NCI-H345 treated with DMSO at 0.1 percent for 48 hours (cell line): ENCODE measurements at regions not wholly inside any gene's neighbourhood (a gene's known extent, or its start where the extent isn't known, plus 50 kb on each side); places are given as distances from the start of the nearest gene placed in this dataset.
"Not testable (repeated sequence)": the region's sequence is repeated elsewhere in the genome, so short reads cannot be mapped to it uniquely, and the experiment has no call there.

Source experiments
- DNase-seq: peaks from one replicate; lab custom pipeline; 2025; ENCODE audit not compliant: unreplicated experiment; lab: John Stamatoyannopoulos, UW

DNA sequence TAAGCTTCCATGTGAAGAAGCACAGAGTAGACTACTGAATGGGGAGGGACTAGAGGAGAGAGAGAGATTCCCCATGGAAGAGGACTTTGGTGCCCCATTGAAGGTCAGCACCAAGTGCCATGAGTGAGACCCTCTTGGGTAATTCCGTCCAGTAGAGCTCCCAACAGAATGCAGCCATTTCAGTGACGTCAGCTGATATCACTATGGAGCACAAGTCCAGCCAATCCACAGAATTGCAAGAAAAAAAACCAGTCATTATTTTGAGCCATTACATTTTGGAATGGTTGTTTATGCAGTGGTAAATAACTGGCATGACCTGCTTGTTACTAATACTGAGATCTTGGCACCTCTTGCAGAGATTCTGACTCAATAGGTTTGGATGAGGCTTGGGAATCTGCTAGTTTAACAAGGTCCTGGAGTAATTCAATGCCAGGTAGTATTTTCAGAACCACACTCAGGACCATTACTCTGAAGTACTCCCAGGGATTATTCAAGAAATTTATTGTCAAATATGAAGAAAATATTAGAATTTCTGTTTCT is 52.6 kb upstream of the SP8 start:
- no peak for DNase-seq

DNA sequence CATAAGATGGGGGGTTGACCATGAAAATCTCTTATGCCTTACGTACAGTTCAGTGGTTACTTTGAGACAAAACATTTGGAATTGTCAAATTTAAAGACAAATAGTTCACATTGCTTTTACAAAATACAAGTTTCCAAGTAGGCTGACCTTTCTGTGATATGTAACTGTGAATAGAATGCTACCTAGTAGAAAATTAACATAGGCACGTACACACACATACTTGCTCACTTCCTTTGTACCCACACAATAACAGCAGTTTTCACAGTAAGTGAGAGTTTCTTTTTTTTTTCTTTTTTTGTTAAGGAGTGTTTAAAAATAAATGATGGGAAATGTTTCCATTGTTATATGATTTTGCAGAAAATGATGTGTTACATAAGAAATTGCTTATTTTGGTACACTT is 53.3 kb upstream of the SP8 start:
- no peak for DNase-seq

DNA sequence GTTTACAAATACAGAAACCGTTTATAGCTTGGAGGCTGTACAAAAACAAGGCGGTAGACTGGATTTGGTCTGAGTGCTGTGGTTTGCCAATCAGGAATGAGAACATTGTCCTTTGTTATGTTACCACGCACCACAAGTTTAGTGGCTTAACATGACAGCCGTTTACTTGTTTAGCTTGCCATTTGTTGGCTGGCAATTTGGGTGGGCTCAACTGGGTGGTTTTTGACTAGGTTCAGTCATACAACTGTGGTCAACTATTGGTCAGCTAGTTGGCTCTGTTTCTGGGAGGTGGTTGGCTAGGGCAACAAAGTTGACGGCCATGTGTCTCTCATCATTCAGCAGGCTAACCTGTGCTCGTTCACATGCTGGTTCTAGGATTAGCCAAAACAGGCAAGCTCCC is 60.1 kb upstream of the SP8 start:
- no peak for DNase-seq

DNA sequence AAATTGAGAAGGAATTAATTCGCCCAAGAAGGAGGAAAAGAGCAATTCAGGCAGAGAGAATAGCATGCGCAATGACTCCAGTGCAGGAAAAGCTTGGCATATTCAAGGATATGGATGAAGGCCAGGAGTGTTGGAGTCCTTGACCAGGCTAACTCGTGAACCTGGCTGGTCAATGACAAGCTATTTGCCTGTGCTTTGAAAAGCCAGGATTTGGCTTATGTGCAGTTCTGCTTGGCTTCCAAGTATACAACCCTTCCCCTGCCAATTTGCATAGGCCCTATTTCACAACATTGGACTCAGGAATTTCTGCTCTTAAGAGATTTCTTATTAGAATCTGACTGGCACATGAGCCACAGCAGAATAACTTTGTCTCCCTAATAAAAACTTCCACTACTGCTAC is 72.3 kb upstream of the SP8 start:
- DNase-seq = no peak

DNA sequence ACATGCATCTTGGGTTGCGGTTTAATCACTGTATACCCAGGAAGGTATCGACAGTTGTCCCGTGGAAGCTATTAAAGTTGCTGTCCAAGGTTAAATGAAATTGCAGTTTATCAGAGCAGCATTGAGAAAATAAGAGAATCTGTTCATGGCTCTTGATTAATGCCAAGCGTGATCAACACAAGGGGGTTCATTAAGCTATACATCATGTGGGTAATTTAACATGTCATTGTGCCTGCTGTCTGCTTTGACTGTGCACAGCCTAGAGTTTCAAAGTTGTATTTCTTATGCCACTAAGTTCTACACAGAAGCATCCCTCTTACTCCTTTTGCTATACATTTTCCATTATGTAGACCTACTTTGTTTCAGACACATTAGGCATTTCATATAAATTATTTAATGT is 74.8 kb upstream of the SP8 start:
- no peak for DNase-seq

DNA sequence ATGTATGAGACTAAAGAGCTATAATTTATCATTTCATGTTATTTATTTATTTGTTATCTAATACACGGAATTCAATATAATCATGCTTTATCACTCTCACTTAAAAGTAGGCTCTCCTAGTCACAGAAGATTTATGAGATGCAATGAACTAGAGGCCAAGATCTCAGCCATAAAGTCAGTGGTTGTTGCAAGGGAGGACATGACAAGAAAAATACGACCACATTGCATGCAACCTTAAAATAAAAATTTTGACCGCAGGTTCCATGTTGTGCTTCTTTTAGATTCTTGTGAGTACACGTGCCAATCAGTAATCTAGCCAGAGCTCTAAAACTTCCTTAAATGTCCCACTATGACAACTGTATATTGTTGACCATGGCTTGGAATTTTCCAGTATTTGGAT is 75.9 kb upstream of the SP8 start:
- DNase-seq = no peak

DNA sequence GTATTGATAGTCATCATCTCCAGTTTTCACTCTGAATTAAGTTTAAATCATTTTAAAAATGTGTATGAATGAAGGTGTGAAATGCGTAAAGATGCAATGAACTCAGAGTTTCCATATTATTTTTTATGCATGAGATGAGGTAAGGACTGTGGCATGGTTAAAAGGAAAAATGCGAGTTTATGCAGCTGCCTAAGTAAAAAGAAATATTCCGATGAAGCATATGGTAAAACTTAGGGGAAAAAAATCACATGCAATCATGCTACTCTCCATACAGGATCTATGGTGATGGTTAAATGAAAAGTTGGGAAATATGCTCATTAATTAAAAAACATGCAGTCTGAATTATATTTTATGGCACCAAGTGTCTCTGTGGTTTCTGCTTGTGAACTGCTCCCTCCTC is 77.5 kb upstream of the SP8 start:
- DNase-seq = no peak

DNA sequence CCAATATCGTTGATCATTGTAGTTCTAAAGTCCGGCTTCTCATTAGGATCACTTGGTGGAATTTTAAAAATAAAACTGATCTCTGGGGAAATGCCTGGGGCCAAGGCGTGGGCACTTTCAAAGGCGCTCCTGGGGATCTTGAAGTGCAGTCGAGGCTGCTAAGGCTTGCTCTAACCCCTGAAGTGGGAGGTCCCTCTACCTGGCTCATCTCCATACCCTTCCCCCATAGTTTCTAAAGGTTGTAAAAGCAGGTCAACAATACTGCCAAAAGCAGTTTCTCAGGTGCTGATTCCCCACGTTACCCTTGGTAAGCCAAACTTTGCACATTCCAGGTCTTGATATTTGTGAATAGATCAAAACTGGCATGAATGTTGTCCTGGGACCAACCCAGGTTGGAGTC is 79.0 kb upstream of the SP8 start:
- no peak for DNase-seq

DNA sequence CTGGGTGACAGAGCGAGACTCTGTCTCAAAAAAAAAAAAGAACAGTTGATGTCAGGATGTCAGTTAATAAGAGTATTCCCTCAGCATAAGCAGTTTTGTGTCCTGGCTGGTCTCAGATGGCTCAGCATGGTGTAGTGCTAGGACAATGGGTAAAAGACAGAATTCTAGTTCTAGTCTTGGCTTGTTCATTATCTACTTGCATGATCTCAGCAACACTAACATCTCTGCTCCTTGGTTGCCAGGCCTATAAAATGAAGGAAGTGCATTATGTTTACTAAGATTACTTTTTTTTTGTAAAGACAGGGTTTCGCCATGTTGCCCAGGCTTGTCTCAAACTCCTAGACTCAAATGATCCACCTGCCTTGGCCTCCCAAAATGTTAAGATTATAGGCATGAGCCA is 84.3 kb upstream of the SP8 start:
- DNase-seq = no peak

DNA sequence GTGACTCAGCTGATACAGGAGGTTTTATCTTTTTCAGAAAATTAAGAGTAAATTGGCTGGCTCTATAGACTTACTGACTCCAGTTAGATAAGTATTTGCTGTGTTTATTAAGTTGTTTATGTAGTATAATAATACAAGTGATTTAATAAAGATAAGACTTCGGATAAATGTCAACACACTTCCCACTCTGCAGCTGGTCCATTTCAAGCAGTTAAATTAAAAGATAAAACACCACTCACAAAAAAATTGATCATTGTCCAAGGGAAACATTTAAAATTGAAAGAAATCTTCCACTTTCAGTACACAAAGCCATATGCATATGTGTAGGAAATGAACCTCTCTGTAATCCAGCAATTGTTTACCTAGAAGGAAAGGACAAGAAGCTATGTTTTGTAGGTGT is 106.1 kb upstream of the SP8 start:
- DNase-seq = no peak

DNA sequence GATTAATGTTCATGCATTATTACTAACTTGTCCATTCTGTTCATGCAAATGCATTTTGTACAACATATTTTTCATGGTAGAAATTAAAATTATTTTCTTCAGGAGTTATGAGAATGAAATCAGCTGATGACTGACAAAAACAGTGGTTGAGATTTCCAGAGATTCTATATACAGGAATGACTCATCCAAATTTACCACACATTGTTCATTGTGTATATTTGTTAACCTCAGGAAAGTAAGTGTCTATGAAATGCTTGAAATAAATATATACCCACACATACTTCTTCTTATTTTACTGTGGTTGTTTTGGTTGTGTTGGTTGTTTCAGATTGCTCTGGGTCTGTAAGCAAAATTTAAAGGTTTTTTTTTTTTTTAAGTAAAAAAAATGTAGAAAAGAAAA is 108.1 kb upstream of the SP8 start:
- DNase-seq = no peak

DNA sequence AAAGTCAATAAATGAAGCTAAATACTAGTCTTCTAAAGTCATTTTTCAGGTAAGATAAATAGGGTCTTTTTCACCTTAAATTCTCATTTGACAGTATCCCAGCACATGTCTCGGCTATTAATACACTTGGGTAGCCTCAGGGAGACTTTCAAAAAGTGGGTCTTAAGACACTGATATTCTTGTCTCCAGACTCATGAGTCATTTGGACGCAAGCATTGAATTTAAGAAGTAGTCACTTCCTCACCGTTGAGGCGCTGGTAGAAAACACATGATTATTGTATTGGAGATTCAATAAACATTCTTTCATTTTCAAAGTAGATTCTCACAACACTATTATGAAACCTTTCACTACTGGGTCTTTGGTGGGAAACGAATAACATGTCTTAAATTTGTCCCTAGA is 108.9 kb upstream of the SP8 start:
- no peak for DNase-seq

DNA sequence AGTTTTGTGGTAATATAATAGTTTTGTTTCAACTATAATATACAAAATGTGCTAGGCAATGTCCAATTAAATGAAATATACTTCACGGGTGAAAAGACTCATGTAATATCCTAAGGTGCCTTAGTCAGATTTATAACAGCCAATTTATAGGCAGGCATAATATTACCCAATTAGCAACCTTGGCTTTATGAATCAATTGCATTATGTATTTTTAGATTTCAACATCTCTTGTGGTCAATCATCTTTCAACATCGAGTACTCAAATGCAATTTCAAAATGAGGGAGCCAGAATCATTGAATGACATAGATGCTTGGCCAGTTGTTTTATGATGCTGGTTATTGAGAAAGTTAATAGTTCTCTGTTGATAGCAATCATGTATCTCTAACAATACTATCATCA is 110.3 kb upstream of the SP8 start:
- DNase-seq = no peak

DNA sequence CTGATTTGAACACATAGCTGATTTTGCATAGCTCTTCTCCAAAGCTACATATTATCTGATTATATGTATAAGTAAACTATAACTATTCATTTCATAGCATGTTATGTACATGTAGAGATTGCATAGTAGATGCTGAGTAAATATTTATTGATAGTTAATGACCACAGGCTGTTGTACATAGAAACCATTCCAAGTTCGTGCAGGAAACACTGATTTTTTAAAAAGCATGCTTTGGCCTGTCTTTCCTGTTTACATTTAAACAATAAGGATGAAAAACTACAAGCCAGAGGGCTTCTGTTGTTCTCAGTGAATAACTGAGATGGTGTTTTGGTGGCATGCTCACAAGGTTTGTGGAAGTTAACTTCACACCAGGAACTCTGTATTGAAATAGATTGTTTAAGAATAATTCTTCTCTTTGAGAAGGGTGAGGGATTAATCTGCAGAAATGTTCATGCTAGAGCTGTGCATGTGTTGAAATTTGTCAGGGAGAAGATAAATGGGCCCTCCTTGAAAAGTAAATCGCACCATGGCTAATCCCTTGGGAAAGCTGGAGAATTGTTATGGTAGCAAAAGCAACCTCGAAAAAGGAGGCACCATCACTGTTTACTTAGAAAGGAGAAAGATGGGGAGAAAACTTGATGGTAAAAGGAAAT is 120.2 kb upstream of the SP8 start:
- no peak for DNase-seq

DNA sequence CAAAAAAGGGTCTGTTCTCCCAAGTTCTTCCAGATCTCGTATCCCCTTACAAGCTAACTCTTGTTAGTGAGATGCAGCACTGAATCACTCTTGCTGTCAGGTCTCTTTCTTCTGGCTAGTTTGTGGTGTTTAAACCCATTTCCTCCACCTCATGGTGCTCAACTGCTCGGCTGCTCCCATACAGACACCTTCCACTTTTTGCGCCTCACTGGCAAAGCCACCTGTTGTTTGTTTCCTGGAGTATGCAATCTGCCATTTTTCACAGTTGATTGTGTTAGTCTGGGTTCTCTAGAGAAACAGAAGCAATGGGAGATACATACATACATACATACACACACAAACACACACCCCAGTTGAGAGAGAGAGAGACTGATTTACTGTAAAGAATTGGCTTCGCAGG is 124.4 kb upstream of the SP8 start:
- DNase-seq = no peak

DNA sequence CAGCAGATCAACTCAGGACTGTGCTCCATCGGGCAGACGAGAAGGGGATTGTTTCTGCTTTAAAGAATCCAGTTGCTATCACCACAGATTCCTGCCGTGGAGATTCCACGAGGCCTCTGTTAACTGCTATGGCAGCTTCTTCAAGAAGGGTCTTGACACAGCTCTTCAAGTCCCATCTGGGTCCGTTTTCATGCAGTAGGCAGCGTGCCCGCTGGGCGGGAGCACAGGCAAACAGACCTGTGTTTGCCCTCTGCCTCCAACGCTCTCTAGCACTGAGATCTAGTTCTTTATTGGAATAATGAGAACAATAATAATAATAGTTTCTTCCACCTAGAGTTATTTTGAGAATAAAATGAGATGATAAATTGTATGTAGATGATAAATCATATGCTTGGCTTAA is 127.2 kb upstream of the SP8 start:
- DNase-seq = no peak

DNA sequence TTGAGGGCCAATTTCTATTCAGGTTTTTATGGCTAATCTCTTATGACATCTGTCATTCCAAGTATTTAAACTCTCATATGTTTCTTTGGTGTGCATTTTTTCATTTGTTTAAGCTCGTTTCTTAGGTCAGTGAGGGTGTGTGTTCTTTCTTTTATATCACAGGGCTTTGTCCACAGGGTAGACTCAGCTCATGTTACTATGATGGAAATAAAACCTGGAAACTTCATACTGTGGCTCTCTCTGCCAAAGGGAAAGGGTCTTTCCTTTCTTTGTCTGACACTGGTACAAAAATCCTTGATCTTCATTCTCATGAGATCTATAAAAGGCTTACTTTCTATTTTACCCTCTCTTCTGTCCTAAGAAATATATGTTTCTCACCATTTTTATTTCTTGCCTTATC is 129.6 kb upstream of the SP8 start:
- DNase-seq = no peak

DNA sequence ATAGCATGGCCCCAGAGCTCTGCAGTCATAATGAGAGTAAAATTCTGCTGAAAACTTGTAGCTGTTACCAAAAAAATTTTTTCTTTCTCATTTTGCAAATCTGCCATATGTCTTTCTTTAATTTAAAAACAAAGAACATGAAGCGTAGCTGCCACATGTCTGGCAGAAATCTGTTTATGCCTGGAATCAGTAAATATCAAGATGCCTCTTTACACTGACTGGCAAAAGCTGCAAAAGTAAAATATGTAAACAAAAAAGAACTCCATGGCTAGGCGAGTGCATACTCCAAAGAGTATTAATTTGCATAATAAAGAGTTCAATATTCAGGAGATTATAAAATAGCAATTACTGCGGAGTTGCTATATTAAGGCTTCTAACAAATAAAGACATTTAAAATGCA is 130.9 kb upstream of the SP8 start:
- no peak for DNase-seq

DNA sequence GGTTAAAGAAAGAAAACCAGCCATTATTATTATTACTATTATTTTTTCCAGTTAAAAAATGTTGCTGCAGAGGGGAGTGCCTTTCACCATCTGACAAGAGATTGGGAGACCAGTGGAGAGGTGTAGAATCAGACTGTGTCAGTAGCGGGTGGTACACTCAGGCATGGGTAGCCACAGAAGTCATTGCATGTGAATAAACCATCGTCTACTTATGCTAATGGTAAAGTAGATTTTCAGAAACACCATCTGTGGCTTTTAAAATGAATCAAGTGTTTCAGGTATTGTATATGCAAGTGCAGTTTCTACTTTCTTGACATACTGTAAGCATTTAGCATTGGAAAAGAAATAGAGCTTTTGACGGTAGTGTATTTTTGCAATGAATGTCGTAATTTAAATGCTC is 131.5 kb upstream of the SP8 start:
- no peak for DNase-seq

DNA sequence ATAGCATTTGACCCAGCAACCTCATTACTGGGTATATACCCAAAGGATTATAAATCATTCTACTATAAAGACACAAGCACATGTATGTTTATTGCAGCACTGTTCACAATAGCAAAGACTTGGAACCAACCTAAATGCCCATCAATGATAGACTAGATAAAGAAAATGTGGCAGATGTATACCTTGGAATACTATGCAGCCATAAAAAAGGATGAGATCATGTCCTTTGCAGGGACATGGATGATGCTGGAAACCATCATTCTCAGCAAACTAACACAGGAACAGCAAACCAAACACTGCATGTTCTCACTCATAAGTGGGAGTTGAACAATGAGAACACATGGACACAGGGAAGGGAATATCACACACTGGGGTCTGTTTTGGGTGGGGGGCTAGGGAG is 140.5 kb upstream of the SP8 start:
- DNase-seq = not testable (repeated sequence)

DNA sequence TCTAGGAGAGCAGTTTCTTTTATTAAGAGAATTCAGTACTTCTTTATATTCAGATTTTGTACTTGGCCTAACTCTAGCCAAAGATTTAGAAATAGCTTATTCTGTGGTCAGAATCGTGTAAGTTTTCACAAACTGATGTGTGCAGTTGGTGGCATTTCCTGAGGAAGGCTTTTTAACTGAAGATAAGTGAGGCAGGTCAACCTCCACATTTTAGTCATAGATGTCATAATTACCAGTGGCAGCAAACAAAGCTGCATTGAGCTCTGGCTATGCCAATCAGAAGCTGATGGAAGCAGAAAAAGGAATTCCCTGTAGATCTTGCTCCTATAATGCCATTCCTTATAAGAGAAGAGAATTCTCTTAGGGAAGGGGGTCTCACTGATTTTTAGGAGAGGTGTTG is 141.3 kb upstream of the SP8 start:
- DNase-seq = no peak

DNA sequence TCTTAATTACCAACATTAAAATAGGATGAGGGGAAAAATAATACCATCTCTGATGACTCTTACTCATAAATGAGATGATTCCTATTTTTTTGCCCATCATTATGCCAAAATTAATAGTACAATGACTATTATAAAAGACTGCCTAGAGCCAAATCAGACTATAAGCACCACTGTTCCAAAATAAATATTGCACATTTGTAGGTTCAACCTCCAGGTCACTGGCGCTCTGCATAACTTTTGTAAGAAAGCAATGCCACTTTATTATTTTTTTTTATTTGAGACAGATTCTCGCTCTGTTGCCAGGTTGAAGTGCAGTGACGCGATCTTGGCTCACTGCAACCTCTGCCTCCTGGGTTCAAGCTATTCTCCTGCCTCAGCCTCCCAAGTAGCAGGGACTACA is 142.5 kb upstream of the SP8 start:
- no peak for DNase-seq

DNA sequence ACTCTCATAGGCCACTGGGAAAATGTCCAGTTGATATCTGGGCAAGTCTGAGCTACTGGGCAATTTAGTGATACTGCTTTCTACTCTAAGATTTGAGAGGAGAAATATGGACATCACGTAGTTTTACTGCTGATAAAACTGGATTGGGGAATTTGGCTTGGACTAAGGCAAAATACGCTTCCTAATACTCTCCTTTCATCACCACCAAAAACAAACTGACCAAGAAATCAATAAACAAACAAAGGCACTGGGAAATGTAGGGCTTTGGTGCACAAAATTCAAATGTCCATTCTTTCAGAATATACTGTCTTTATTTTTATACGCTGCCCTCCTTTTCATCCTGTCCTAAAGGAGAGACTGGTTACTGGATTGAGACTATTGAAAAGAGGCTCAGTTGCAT is 145.1 kb upstream of the SP8 start:
- no peak for DNase-seq
